HAP-1 (cell line): ENCODE measurements at regions not wholly inside any gene's neighbourhood (a gene's known extent, or its start where the extent isn't known, plus 50 kb on each side); places are given as distances from the start of the nearest gene placed in this dataset.
A peak's percentile ranks its signal among the peaks of the same experiment; 100 is the strongest.

Experiments
- DNase-seq, 2 experiments: peaks; one replicate each; pipeline ENCODE4 v3.0.0-alpha.2; 2016 to 2020; ENCODE audit warnings: low spot score in 2 of 2
- H3K27me3 ChIP-seq: fragments of 250-450 bp; sonication (Bioruptor Pico); 2 replicates; pipeline ENCODE4 v1.5.1; 2020; ENCODE audit warnings: low read depth, mild to moderate bottlenecking, moderate library complexity
- H3K36me3 ChIP-seq: fragments of 250-450 bp; sonication (Bioruptor Pico); replicated peaks from 2 replicates; pipeline ENCODE4 v1.5.1; 2020; ENCODE audit warnings: mild to moderate bottlenecking
- H3K4me1 ChIP-seq: fragments of 250-450 bp; sonication (Bioruptor Pico); 2 replicates; pipeline ENCODE4 v1.5.1; 2020; ENCODE audit warnings: mild to moderate bottlenecking
- H3K4me3 ChIP-seq: fragments of 250-450 bp; sonication (Bioruptor Pico); 2 replicates; pipeline ENCODE4 v1.5.1; 2020; ENCODE audit warnings: mild to moderate bottlenecking, moderate library complexity
- H3K9me3 ChIP-seq: fragments of 250-450 bp; sonication (Bioruptor Pico); 2 replicates; pipeline ENCODE4 v1.5.1; 2020; ENCODE audit warnings: mild to moderate bottlenecking, moderate library complexity
- in situ Hi-C: fragments of 300-500 bp; cut with MboI; formaldehyde crosslinking; loops from 3 replicates; pipeline ENCODE4 v1.14.3; 2020; ENCODE audit warnings: low sequenced_read_pairs, inconsistent platforms, mixed read lengths

GRCh38 chr5:165616490-165617405, 2111.3 kb downstream of the MAT2B start:
- in situ Hi-C loops, result no loop called here
- Histone ChIP-seq H3K4me1 (peaks cover 32% of the 10 kb centered on the region), H3K4me3 (no peak overlapping the region), H3K27me3 (no peaks in the 10 kb centered on the region), H3K36me3 (no peaks in the 10 kb centered on the region), H3K9me3 (no peaks in the 10 kb centered on the region; the same call in 1 of the 2 replicates)
- DNase-seq, result peak; percentile 63 to 99

DNA sequence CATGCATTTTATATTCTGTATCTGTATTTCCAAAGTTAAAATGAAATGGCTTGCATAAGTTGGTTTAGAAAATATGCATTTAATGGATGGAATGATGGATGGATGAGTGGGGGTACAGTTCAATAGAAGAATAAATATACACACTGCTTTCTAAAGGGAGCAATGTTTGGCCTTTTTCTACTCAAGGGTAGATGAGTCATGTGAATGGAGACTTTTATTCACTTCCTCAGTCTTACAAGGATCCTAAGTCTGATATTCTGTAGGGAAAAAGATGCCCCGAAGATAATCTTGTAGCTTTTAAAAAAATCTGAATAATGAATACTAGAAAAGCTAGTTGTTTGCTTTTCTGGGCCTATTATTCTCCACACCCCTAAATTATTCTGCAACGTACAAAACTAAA, 2112.1 kb downstream of the MAT2B start:
- in situ Hi-C loops, result no loop called here
- Histone ChIP-seq H3K27me3 (no peaks in the 10 kb centered on the region), H3K4me1 (peaks cover 32% of the 10 kb centered on the region), H3K36me3 (no peaks in the 10 kb centered on the region), H3K9me3 (no peaks in the 10 kb centered on the region; the same call in 1 of the 2 replicates), H3K4me3 (no peak overlapping the region)
- DNase-seq, result peak in 1 of 2 experiments; percentile 96

- in situ Hi-C loops, result no loop called here
- Histone ChIP-seq H3K27me3 (no peaks in the 10 kb centered on the region), H3K4me1 (peaks cover 37% of the 10 kb centered on the region), H3K9me3 (no peaks in the 10 kb centered on the region; the same call in 1 of the 2 replicates), H3K4me3 (no peak overlapping the region), H3K36me3 (no peaks in the 10 kb centered on the region)
- DNase-seq, result peak in 1 of 2 experiments; percentile 16
These were observed 2115.0 kb downstream of the MAT2B start for GRCh38 chr5:165620394-165620793.

GRCh38 chr5:165622864-165623536, 2117.6 kb downstream of the MAT2B start:
- Histone ChIP-seq H3K27me3 (no peaks in the 10 kb centered on the region), H3K36me3 (no peaks in the 10 kb centered on the region), H3K4me1 (peaks cover 29% of the 10 kb centered on the region), H3K9me3 (no peaks in the 10 kb centered on the region; the same call in 1 of the 2 replicates), H3K4me3 (no peak overlapping the region)
- in situ Hi-C loops, result no loop called here
- DNase-seq, result peak in 1 of 2 experiments; percentile 8

DNA sequence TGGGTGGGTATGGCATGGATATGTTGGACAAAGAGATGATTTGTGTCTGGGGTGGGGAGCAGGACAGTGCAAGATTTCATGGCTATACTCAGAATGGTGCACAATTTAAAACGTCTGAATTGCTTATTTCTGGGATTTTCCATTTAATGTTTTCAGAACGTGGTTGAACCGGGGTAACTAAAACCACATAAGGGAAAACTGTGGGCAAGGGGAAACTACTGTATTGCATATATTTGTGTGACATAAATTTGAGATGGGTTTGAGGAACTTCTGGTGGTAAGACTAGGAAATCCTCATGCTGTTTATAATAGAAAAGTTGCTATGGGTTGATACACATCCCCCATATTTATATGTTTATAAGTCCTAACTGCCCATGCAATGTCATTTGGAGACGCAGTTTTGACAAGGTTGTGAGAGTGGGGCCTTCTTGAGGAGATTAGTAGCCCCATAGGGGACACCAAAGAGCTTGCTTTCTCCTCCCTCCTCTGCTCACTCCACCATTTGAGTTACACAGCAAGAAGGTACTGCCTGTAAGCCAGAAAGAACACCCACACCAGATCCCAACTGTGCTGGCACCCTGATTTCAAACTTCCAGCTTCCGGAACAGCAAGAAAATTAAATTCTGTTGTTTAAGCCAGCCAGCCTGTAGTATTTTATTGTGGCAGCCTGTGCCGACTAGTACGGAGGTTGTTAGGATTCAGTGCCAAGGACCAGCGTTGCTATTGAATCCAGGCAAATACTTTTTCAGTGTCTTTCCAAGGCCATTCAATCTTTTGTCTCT, 2118.9 kb downstream of the MAT2B start:
- no peak for DNase-seq
- H3K9me3 ChIP-seq, result no peaks in the 10 kb centered on the region; the same call in 1 of the 2 replicates
- H3K4me1 ChIP-seq, result peaks cover 20% of the 10 kb centered on the region
- no peaks in the 10 kb centered on the region for H3K36me3 ChIP-seq
- no peaks in the 10 kb centered on the region for H3K27me3 ChIP-seq
- no peak overlapping the region for H3K4me3 ChIP-seq
- in situ Hi-C loops, result no loop called here

DNA sequence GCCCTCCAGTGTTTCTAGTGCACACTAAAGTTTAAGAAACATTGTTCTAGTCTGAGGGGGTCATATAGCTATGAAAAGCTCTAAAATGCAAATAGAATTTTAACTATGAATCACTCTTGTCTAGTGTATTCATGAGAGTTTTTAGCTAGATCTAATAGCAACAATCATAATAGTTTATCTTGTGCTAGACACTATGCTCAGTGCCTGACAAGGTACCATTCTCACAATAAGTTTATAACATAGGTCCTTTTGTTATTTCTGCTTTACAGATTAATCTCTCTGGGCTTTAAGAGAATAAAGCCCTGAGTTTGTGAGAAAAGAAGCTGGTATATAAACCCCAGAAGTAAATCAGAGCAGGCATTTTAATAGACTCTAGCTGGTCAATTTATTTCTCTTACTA, 2120.7 kb downstream of the MAT2B start:
- H3K27me3 ChIP-seq, result no peaks in the 10 kb centered on the region
- H3K4me3 ChIP-seq, result no peak overlapping the region
- in situ Hi-C loops, result no loop called here
- no peaks in the 10 kb centered on the region for H3K36me3 ChIP-seq
- peak in 1 of 2 experiments; percentile 95 for DNase-seq
- peaks cover 26% of the 10 kb centered on the region for H3K4me1 ChIP-seq
- no peaks in the 10 kb centered on the region; the same call in 1 of the 2 replicates for H3K9me3 ChIP-seq

GRCh38 chr5:165627548-165628170, 2122.2 kb downstream of the MAT2B start:
- H3K27me3 ChIP-seq, result no peaks in the 10 kb centered on the region
- in situ Hi-C loops, result no loop called here
- no peak for DNase-seq

DNA sequence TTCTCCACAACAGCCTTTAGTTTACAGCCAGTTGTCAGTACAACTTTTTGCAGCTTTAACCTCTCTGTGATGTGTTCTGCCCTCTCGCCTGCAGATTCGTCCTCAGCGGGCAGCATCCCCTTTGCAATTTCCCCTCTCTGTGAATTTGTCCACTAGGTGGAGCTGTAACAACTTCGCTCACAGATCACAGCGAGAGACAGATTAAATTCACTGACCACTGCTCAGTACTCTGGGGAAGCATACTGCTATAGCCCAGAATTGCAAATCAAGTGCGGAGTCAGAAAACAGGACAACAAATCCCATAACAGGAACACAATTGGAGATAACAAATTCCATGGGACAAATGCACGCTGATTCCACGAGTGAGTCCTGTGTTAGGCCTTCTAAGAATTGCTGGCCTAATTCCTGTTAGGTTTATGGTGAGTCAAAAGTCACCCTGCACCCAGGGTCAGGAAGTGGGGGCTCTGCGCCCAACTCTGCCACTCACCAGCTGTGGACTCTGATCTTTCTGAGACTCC, 2124.9 kb downstream of the MAT2B start:
- Histone ChIP-seq H3K4me3 (no peak overlapping the region), H3K9me3 (no peaks in the 10 kb centered on the region), H3K36me3 (no peaks in the 10 kb centered on the region), H3K4me1 (peaks cover 34% of the 10 kb centered on the region), H3K27me3 (no peaks in the 10 kb centered on the region)
- in situ Hi-C loops, result no loop called here
- peak; percentile 79 to 91 for DNase-seq

More at GRCh38 chr5:165627548-165628170, 2122.2 kb downstream of the MAT2B start:
- H3K36me3 ChIP-seq, result no peaks in the 10 kb centered on the region
- no peak overlapping the region for H3K4me3 ChIP-seq
- peaks cover 38% of the 10 kb centered on the region for H3K4me1 ChIP-seq
- H3K9me3 ChIP-seq, result no peaks in the 10 kb centered on the region

- Histone ChIP-seq H3K4me3 (no peak overlapping the region), H3K27me3 (no peaks in the 10 kb centered on the region), H3K4me1 (peaks cover 29% of the 10 kb centered on the region), H3K36me3 (no peaks in the 10 kb centered on the region), H3K9me3 (no peaks in the 10 kb centered on the region)
- DNase-seq, result peak in 1 of 2 experiments; percentile 53
- in situ Hi-C loops, result no loop called here
These were observed 2125.8 kb downstream of the MAT2B start for GRCh38 chr5:165631235-165631634.

- no peaks in the 10 kb centered on the region for H3K27me3 ChIP-seq
- no peaks in the 10 kb centered on the region for H3K36me3 ChIP-seq
- in situ Hi-C loops, result no loop called here
- H3K9me3 ChIP-seq, result no peaks in the 10 kb centered on the region
- H3K4me1 ChIP-seq, result no peaks in the 10 kb centered on the region
- DNase-seq, result no peak
- H3K4me3 ChIP-seq, result no peak overlapping the region
These were observed 2136.9 kb downstream of the MAT2B start for GRCh38 chr5:165642366-165642765.

DNA sequence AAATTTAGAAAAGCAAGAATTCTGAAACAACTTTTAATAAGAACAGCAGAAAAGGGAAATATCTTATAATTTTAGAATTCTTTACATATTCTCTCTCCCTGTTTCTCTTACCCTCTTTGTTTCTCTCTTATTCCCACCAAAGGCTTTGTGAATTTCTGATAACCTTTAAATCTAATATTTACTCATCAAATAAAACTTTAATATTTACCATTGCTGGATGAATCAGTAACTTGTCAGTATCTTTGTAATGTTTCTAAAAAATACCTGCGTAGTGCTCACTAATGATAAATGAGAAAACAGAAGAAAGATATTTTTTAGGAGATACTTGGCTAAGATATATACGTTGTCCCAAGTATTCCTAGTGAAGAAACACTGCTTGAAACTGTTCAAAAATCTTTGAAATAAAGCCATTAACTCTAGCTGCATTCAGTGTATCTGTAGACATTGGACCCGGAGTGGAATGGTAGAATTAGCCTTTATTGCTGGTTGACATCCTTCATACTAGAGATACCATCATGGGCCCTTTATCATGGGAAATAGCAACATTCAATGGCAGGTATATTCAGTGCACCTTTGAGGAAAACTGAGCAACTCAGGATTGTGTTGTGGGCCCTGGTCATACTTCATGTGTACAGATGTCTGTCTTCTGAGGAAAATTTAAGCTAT, 2160.4 kb downstream of the MAT2B start:
- Histone ChIP-seq H3K9me3 (no peaks in the 10 kb centered on the region), H3K36me3 (no peaks in the 10 kb centered on the region), H3K4me3 (no peak overlapping the region), H3K4me1 (no peaks in the 10 kb centered on the region), H3K27me3 (no peaks in the 10 kb centered on the region)
- no peak for DNase-seq
- in situ Hi-C loops, result no loop called here

- no peak for DNase-seq
- Histone ChIP-seq H3K4me3 (no peak overlapping the region), H3K4me1 (no peaks in the 10 kb centered on the region), H3K9me3 (no peaks in the 10 kb centered on the region), H3K36me3 (no peaks in the 10 kb centered on the region), H3K27me3 (no peaks in the 10 kb centered on the region)
- in situ Hi-C loops, result no loop called here
These were observed 2168.1 kb downstream of the MAT2B start for GRCh38 chr5:165673499-165673898.
